Stimulated activated CD4-positive, alpha-beta T cell treated with anti-CD3 and anti-CD28 coated beads, Interleukin-12 subunit alpha, Interleukin-12 subunit beta, amount 100 ng/mL, for 48 hours (primary cell): ENCODE measurements at regions not wholly inside any gene's neighbourhood (a gene's known extent, or its start where the extent isn't known, plus 50 kb on each side); places are given as distances from the start of the nearest gene placed in this dataset.

Source experiments
- DNase-seq, 3 donors: peaks; one replicate each; pipeline ENCODE4 v3.0.0-alpha.2; 2020; ENCODE audit warnings: low read depth in 2 of 3, low spot score in 1 of 3

- no peak for DNase-seq
These were observed 243.2 kb upstream of the VEPH1 start for GRCh38 chr3:157746391-157746790.

DNA sequence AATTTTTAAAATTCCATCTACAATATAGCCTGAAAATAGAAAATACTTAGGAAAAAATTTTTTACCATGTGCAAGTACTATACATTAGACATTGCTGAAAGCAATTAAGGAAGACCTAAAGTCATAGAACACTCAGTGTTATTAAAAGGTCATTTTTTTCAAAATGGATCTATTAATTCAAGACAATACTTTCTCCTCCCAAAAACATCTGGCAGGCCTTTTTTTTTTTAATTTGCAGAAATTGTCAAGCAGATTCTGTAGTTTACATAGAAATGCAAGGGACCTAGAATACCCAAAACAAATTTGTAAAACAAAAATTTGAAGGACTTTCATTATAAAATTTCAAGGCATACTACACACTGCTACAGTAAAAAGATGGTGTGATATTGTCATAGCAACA lies 238.4 kb upstream of the VEPH1 start:
- no peak for DNase-seq

GRCh38 chr3:157738441-157738840 lies 235.2 kb upstream of the VEPH1 start:
- no peak for DNase-seq

DNA sequence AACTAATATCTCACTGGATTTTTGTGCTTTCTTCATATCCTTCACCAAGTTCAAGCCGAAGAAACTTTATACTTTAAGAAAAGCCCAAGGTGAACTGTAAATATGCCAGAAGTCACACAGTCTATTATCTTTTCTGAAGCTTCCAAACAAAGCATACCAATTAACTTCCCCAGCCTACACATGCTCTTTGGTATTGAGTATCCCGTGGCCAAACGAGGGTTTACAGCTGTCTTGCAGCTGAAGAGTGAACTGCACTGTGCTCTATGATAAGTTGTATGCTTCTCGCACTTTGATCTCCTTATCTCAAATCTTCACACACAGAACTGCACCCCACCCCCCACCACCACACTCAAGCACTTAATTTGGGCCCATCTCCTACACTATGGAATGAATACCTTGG lies 215.6 kb upstream of the VEPH1 start:
- no peak for DNase-seq

GRCh38 chr3:157713101-157713500 lies 209.9 kb upstream of the VEPH1 start:
- DNase-seq: no peak

DNA sequence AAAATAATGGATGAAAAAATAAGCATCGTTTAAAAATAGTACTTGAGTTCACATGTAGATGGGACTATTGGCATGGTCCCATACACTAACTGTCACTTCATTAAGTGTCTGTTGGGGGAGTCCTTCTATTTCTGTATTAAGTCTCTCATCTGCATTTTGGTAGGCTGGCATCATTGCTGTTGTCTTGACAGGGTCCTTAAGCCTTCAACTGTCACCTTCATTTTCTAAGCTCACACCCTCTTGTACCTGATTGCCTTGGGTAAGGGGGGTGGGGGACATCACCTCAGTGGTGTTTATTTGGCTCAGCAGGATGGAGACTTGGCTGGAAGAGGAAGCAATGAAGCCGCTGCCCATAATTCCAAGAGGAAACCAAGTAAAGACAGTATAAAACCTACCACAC lies 202.0 kb upstream of the VEPH1 start:
- DNase-seq: no peak

GRCh38 chr3:157700405-157700804 lies 197.2 kb upstream of the VEPH1 start:
- no peak for DNase-seq

DNA sequence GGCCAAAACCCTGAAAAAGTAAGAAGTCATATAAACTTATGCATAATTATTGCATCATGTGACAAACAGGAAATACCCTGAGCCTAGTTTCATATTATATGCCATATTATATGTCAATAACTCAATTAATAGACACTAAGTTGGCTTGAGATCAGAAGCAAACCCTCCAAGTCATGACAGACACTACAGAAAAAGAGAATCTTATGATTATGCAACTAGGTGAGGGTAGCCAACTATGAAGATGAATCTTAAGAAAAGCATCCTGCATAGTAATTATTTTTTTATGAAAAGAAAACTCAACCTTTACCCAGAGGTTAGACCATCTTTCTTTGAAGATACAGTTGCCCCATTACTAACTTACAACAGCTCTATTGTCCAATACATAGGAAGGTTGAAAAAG lies 192.4 kb upstream of the VEPH1 start:
- DNase-seq: no peak

DNA sequence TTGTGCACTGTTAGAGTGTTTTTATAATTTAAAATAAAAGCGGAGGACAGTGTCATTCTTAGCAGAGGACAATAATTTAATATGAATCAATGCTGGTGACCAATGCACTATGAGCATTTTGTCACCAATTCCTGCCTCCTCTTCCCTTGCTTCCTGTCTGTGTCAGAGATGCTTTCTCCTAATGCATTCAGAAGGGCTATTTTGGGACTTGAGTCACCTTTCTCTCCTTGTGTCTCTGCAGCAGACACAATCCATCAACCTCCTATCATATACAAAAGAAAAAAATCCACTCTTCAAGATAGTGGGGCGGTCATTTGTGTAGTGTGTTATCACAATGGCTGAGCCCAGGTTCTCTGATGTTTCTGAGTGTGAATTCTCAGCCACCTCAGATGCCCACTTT lies 191.9 kb upstream of the VEPH1 start:
- no peak for DNase-seq

DNA sequence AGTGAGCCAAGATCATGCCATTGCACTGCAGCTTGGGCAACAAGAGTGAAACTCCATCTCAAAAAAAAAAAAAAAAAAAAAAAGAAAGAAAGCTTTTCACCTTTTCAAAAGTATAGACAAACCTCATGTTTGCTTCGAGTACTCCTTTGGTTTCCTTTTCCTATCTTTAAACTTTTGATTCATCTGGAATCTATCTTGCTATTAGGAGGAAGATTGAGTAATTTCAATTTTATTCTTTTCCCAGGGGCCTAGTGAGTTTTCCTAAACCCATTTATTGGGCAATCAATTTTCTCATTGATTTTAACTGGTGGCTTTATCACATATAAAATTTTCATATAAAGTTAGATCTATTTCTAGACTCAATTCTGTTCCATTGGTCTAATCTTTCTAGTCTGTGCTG lies 190.5 kb upstream of the VEPH1 start:
- DNase-seq: no peak

DNA sequence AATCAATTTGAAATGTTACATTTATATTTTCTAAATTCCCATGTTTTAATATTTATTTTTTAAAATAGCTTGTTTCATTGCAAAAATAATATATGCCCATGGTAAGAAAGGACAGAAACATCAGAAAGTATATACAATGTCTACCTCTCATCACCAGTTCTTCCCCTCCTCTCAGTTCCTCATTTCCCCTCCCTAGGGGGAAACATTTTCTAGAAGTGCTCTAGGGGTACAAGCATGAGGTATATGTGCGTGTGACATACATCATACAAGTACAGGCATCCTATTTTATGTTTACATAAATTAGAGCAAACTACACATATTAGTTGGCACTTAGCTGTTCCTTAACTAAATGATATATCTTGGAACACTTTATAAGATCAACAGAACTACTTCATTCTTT lies 189.3 kb upstream of the VEPH1 start:
- DNase-seq: no peak

GRCh38 chr3:157683668-157684067 lies 180.5 kb upstream of the VEPH1 start:
- DNase-seq: no peak

DNA sequence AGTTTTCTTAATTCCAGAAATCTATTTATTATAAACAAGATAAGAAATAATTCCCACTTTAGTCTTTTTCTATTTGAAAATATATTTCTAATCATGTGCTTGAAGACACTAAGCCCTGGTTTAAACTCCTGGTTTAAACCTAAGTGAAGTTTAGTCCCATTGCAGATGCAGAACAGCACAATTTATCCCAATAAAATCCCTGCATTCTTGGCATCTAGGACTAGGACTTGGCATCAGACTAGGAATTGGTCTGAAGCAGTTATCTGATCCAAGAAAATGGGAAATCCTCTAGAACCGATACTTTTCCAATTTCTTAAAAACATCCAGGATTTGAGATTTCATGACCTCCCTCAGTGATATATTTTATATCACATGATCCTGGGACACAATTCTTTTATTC lies 168.8 kb upstream of the VEPH1 start:
- DNase-seq: no peak

DNA sequence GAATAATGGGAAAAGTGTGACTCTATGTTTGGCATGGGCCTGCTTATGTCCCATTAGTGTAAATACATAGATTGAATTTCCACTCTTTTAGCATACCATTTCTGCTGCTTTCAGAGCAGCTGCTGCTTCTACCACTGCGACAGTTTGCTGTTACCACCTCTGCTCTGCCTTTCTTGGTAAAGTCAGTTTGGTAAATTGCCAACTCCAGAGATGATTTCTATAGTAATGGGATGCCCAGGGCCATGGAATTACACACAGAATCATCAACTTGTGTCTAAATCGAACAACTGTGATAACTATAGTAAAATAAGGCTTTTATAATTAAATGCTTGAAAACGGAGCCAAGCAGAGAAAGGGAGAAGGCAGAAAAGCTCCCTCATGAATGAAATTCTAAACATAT lies 168.4 kb upstream of the VEPH1 start:
- no peak for DNase-seq

DNA sequence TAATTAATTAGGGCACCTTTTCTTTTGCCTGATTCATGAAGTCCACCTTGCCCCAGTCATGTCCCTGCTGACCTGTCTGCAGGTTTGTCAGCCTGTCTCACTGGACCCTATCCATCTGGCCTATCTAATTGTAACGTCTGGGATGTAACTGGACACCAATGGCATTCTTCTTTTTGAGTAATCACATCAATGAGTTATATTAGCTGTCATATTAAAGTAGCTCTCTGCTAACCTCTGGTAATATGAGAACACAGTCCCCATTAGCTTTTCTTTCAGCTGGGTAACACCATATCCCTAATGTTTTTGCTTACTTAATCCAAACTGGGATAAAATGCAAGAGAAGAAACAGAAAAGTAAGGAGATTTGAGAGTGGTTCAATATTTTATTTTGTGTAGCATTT lies 166.2 kb upstream of the VEPH1 start:
- no peak for DNase-seq

- DNase-seq: no peak
These were observed 164.3 kb upstream of the VEPH1 start for GRCh38 chr3:157667493-157667892.

- DNase-seq: no peak
These were observed 159.0 kb upstream of the VEPH1 start for GRCh38 chr3:157662171-157662570.

DNA sequence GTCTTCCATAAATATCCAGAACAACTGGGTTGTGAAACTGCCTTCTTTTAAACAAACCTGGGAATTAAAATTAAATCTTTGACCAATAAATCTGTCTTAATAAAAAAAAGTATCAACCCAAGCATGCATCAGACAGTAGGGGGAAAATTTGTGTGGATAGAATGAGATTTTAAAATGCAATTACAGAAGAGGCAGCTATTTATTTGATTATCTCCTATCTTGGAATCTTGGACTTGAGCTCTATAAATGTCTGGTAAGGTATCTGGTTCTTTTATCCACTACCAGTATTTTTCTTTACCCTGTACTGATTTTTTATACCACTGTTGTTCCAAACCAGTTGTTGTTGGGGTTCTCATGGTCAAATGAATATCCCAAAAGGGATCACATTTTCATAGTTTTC lies 157.6 kb upstream of the VEPH1 start:
- DNase-seq: no peak

- no peak for DNase-seq
These were observed 149.2 kb upstream of the VEPH1 start for GRCh38 chr3:157652366-157652765.

DNA sequence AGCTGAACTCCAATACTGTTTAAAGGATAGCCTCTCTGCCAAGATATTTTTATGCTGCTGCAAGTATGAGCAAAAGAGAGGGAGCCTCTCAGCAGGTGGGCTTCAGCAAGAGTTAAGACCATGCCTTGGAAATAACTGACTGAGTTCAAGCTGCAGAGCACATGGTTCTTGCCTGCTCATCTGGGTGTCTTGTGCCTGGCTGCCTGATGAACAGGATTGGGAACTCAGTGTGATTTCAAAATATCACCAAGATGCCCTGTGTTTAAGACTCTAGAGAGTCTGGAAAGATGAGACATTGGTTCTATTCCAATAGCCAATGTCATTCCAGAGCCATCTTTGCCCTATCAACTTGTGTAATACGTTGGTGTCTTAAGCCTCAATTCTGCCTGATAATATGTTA lies 147.5 kb upstream of the VEPH1 start:
- no peak for DNase-seq

DNA sequence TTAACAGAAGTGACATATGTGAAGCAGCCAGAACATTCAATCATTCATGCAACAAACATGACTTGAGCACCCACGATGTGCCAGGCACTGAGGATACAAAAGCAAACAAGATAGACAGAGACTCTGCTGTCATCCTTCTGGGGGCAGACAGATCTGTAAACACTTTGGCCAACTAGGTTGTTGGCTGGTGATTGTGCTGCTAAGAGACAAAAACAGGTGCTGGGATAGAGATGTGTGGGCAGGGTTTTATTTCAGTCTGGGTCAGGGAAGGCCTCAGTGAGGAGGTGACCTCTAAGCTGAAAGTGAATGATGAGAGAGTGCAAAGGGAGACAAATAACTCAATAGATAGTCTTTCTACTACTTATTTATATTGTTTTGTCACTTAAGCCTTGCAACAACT lies 147.0 kb upstream of the VEPH1 start:
- DNase-seq: no peak

- no peak for DNase-seq
These were observed 146.3 kb upstream of the VEPH1 start for GRCh38 chr3:157649511-157649910.

GRCh38 chr3:157647820-157648219 lies 144.6 kb upstream of the VEPH1 start:
- no peak for DNase-seq

GRCh38 chr3:157639756-157640426 lies 136.7 kb upstream of the VEPH1 start:
- no peak for DNase-seq
